Natural killer cell (primary cell): ENCODE measurements at regions not wholly inside any gene's neighbourhood (a gene's known extent, or its start where the extent isn't known, plus 50 kb on each side); places are given as distances from the start of the nearest gene placed in this dataset.

ENCODE experiments used
- ATAC-seq, 3 donors: fragments of 150-1000 bp in 2 of 3; fragments of 200-7000 bp in 1 of 3; cut with Tn5 transposase; 1 replicate in 1 of 3; 2 replicates in 2 of 3; pipeline ENCODE4 v1.10.0; 2021; ENCODE audit warnings: mild to moderate bottlenecking in 2 of 3, moderate library complexity in 2 of 3
- DNase-seq, 2 donors: peaks; one replicate each; pipeline versions ENCODE4 v3.0.0 to v3.0.0-alpha.2; 2013 to 2021; ENCODE audit warnings: mixed read lengths in 1 of 2
- H3K27ac ChIP-seq: one replicate; pipeline ENCODE4 v1.5.1; 2013; ENCODE audit warnings: mild to moderate bottlenecking, low read length
- H3K27me3 ChIP-seq: one replicate; pipeline ENCODE4 v1.6.1; 2013; ENCODE audit warnings: low read length; ENCODE audit not compliant: control insufficient read depth, insufficient read depth
- H3K36me3 ChIP-seq: one replicate; pipeline ENCODE4 v1.6.1; 2013; ENCODE audit warnings: low read length; ENCODE audit not compliant: control insufficient read depth, insufficient read depth
- H3K4me1 ChIP-seq: one replicate; pipeline ENCODE4 v1.6.1; 2013; ENCODE audit warnings: low read length; ENCODE audit not compliant: control insufficient read depth, insufficient read depth
- H3K4me3 ChIP-seq: one replicate; pipeline ENCODE4 v1.5.1; 2013; ENCODE audit warnings: low read length
- H3K9me3 ChIP-seq: one replicate; pipeline ENCODE4 v1.6.1; 2013; ENCODE audit warnings: low read length; ENCODE audit not compliant: control insufficient read depth, insufficient read depth
- H3K27ac Mint-ChIP-seq, 2 donors: one replicate each; pipeline ENCODE4 v1.8.0; 2022; ENCODE audit warnings: mild to moderate bottlenecking in 2 of 2, mixed read lengths in 2 of 2, moderate library complexity in 1 of 2
- H3K27me3 Mint-ChIP-seq, 2 donors: one replicate each; pipeline ENCODE4 v1.8.0; 2022; ENCODE audit warnings: low read depth in 2 of 2, mixed read lengths in 2 of 2
- H3K36me3 Mint-ChIP-seq: one replicate; pipeline ENCODE4 v1.8.0; 2022; ENCODE audit warnings: mixed read lengths
- H3K4me1 Mint-ChIP-seq, 2 donors: one replicate each; pipeline ENCODE4 v1.8.0; 2022; ENCODE audit warnings: mixed read lengths in 2 of 2
- H3K4me3 Mint-ChIP-seq: one replicate; pipeline ENCODE4 v1.8.0; 2022; ENCODE audit warnings: mild to moderate bottlenecking, moderate library complexity, mixed read lengths
- H3K9me3 Mint-ChIP-seq, 2 donors: one replicate each; pipeline ENCODE4 v1.8.0; 2022; ENCODE audit warnings: mixed read lengths in 2 of 2
- WGBS: methylation state at CpG from one replicate; pipeline ENCODE4 v1.1.7; 2013; ENCODE audit warnings: missing lambda C conversion rate; ENCODE audit not compliant: insufficient coverage; 5-methylcytosine and 5-hydroxymethylcytosine counted together
- intact Hi-C: fragments of 100-400 bp; cut with micrococcal nuclease; formaldehyde crosslinking; loops from one replicate; pipeline ENCODE4 v1.14.2; 2022
- TF ChIP-seq, protein P1 (sequence below): fragments of 200-600 bp; IDR thresholded peaks from one replicate; pipeline ENCODE4 v1.8.0; 2022; ENCODE audit warnings: antibody characterized with exemption

DNA sequence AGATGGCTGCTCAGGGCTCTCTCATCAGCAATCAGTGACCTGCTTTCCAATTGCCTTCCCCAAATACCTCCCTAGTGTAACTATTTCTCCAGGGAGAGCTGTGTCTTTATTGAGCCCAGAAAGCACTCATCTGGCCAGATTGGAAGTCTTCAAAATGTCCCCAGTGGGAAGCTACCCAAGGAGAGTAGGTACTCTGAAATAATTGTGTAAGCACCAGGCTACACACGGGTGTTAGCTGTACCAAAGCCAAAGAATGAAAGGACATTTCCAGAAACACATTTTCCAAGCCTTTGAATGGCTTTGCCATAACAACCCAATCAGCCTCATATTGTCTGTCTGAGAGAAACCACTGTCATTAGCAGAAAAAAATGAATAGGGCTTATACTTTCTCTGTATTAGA, 318.8 kb downstream of the FAM170A start:
- no peaks in the 10 kb centered on the region for H3K9me3 ChIP-seq
- ATAC-seq = no peak
- H3K4me3 ChIP-seq = no peak overlapping the region
- Mint-ChIP-seq H3K4me1 (no peaks in the 10 kb centered on the region), H3K27ac (no peak overlapping the region), H3K9me3 (peaks cover 2 to 6% of the 10 kb centered on the region in 2 donors), H3K4me3 (no peak overlapping the region), H3K27me3 (no peaks in the 10 kb centered on the region), H3K36me3 (no peaks in the 10 kb centered on the region)
- H3K27ac ChIP-seq = no peak overlapping the region
- H3K27me3 ChIP-seq = no peaks in the 10 kb centered on the region
- intact Hi-C loops = no loop called here
- H3K36me3 ChIP-seq = no peaks in the 10 kb centered on the region
- no peak for DNase-seq
- WGBS = 78% methylated on average over 1 of the region's 1 CpG
- TF ChIP-seq, protein P1, sequence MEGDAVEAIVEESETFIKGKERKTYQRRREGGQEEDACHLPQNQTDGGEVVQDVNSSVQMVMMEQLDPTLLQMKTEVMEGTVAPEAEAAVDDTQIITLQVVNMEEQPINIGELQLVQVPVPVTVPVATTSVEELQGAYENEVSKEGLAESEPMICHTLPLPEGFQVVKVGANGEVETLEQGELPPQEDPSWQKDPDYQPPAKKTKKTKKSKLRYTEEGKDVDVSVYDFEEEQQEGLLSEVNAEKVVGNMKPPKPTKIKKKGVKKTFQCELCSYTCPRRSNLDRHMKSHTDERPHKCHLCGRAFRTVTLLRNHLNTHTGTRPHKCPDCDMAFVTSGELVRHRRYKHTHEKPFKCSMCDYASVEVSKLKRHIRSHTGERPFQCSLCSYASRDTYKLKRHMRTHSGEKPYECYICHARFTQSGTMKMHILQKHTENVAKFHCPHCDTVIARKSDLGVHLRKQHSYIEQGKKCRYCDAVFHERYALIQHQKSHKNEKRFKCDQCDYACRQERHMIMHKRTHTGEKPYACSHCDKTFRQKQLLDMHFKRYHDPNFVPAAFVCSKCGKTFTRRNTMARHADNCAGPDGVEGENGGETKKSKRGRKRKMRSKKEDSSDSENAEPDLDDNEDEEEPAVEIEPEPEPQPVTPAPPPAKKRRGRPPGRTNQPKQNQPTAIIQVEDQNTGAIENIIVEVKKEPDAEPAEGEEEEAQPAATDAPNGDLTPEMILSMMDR = no peak
- no peaks in the 10 kb centered on the region for H3K4me1 ChIP-seq

DNA sequence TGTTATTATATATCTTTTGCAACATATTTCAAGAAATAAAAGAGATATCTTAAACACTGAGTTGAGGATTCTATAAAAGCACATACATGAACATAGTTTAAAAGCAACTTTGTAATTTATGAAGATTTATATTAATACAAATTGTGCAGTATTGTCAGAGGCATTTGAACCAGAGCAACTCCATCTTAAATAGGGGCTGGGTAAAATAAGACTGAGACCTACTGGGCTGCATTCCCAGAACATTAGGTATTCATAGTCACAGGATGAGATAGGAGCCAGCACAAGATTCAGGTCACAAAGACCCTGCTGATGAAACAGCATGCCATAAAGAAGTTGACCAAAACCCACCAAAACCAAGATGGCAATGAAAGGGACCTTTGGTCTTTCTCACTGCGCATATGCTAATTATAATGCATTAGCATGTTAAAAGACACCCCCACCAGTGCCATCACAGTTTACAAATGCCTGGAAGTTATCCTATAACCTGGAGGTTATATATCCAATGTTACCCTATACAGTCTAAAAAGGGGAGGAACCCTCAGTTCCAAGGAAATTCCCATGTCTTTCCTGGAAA, 320.2 kb downstream of the FAM170A start:
- H3K4me1 ChIP-seq = no peaks in the 10 kb centered on the region
- Mint-ChIP-seq H3K4me1 (no peaks in the 10 kb centered on the region), H3K9me3 (peaks cover 2 to 10% of the 10 kb centered on the region in 2 donors), H3K27me3 (no peaks in the 10 kb centered on the region), H3K36me3 (no peaks in the 10 kb centered on the region), H3K27ac (no peak overlapping the region), H3K4me3 (no peak overlapping the region)
- intact Hi-C loops = no loop called here
- DNase-seq = no peak
- H3K9me3 ChIP-seq = no peaks in the 10 kb centered on the region
- H3K36me3 ChIP-seq = no peaks in the 10 kb centered on the region
- ATAC-seq = no peak
- H3K4me3 ChIP-seq = no peak overlapping the region
- no peaks in the 10 kb centered on the region for H3K27me3 ChIP-seq
- no peak overlapping the region for H3K27ac ChIP-seq
- WGBS = 85% methylated on average over 1 of the region's 1 CpG
- TF ChIP-seq, protein P1 = no peak

DNA sequence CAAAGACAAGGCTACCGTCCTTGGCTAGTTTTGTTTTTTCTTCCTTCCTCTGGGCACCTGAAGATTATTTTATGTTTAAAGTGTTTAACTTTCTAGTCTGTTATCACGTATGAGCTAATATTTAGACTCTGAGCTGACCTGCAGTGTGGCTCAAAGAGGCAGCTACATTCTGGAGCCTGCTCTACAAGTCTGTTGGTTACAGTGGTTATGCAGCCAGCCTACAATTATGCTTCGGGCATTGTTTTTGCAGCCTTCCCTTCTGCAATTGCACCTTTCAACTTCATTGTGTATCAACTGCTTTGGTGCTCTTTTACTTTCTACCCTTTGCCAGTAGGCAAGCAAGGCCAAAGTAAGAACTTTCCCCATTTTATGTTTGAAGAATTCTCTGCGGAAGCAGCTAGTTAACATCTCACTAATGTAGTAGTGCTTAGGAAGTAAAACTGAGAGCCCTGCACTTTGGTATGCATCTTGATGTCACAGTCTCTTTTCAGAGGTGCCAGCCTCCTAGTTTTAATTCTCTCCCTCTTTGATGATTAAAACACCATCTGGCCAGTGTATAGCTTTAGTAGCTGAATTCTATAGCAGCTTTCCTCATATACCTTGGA, 322.1 kb downstream of the FAM170A start:
- no peak for DNase-seq
- Histone ChIP-seq H3K4me3 (no peak overlapping the region), H3K4me1 (no peaks in the 10 kb centered on the region), H3K9me3 (no peaks in the 10 kb centered on the region), H3K27me3 (no peaks in the 10 kb centered on the region), H3K36me3 (no peaks in the 10 kb centered on the region), H3K27ac (no peak overlapping the region)
- H3K4me1 Mint-ChIP-seq = no peaks in the 10 kb centered on the region
- ATAC-seq = no peak
- H3K27me3 Mint-ChIP-seq = no peaks in the 10 kb centered on the region
- H3K36me3 Mint-ChIP-seq = no peaks in the 10 kb centered on the region
- H3K4me3 Mint-ChIP-seq = no peak overlapping the region
- H3K9me3 Mint-ChIP-seq = peaks cover 3 to 10% of the 10 kb centered on the region in 2 donors
- WGBS = 79% methylated on average over 3 of the region's 4 CpGs
- TF ChIP-seq, protein P1 = no peak
- H3K27ac Mint-ChIP-seq = no peak overlapping the region
- intact Hi-C loops = no loop called here

DNA sequence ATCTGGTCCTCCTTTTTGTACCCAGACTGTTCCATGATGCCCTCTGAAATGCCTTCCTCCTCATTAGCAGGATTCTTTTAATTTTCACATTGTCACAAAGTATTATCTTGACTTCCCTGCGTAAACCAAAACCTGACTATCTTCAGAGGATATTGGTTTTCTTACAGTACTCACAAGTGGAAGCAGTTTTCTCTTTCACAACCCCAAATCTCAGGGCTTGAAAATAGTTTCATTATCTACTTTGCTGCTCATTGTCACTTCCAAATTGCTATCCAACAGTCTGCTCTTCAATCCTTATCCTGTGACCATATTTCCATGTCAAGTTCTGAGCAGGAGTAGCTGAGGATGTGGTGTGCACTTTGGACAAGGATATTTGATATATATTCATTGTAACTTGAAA, 324.1 kb downstream of the FAM170A start:
- no peaks in the 10 kb centered on the region for H3K4me1 Mint-ChIP-seq
- no peaks in the 10 kb centered on the region for H3K4me1 ChIP-seq

More for the DNA sequence above, 324.1 kb downstream of the FAM170A start:
- peaks cover 5 to 9% of the 10 kb centered on the region in 2 donors for H3K9me3 Mint-ChIP-seq
- H3K27me3 Mint-ChIP-seq = no peaks in the 10 kb centered on the region
- TF ChIP-seq, protein P1 = no peak
- ATAC-seq (no peak), DNase-seq (no peak)
- Histone ChIP-seq H3K4me3 (no peak overlapping the region), H3K27ac (no peak overlapping the region), H3K27me3 (no peaks in the 10 kb centered on the region), H3K36me3 (no peaks in the 10 kb centered on the region), H3K9me3 (no peaks in the 10 kb centered on the region)
- intact Hi-C loops = no loop called here
- 89% methylated on average over 1 of the region's 1 CpG for WGBS
- H3K27ac Mint-ChIP-seq = no peak overlapping the region
- no peaks in the 10 kb centered on the region for H3K36me3 Mint-ChIP-seq
- H3K4me3 Mint-ChIP-seq = no peak overlapping the region
